Smooth muscle cell (in vitro differentiated cells): ENCODE measurements at regions not wholly inside any gene's neighbourhood (a gene's known extent, or its start where the extent isn't known, plus 50 kb on each side); places are given as distances from the start of the nearest gene placed in this dataset.

Source experiments
- DNase-seq: peaks from one replicate; lab custom pipeline; 2025; ENCODE audit not compliant: unreplicated experiment; lab: John Stamatoyannopoulos, UW
- H2AFZ ChIP-seq: fragments of 200-600 bp; sonication (generic); 2 replicates; pipeline ENCODE4 v1.6.0; 2016; ENCODE audit warnings: antibody characterized with exemption, low read depth, mild to moderate bottlenecking
- H3F3A ChIP-seq: fragments of 200-600 bp; sonication (generic); 2 replicates; pipeline ENCODE4 v1.6.0; 2017; ENCODE audit warnings: antibody characterized with exemption, low read depth
- H3K27ac ChIP-seq: fragments of 200-600 bp; sonication (generic); 2 replicates; pipeline ENCODE4 v1.5.1; 2016; ENCODE audit warnings: low read depth, mild to moderate bottlenecking
- H3K27me3 ChIP-seq: fragments of 200-600 bp; sonication (generic); 2 replicates; pipeline ENCODE4 v1.6.1; 2016; ENCODE audit warnings: low read depth, mild to moderate bottlenecking
- H3K36me3 ChIP-seq: fragments of 200-600 bp; sonication (generic); 2 replicates; pipeline ENCODE4 v1.5.1; 2016; ENCODE audit warnings: low read depth
- H3K4me1 ChIP-seq: fragments of 200-600 bp; sonication (generic); 2 replicates; pipeline ENCODE4 v1.5.1; 2016; ENCODE audit warnings: low read depth
- H3K4me2 ChIP-seq: fragments of 200-600 bp; sonication (generic); 2 replicates; pipeline ENCODE4 v1.6.0; 2016; ENCODE audit warnings: mild to moderate bottlenecking
- H3K4me3 ChIP-seq: fragments of 200-600 bp; sonication (generic); 2 replicates; pipeline ENCODE4 v1.5.1; 2016; ENCODE audit warnings: mild to moderate bottlenecking
- H3K79me2 ChIP-seq: fragments of 200-600 bp; sonication (generic); 2 replicates; pipeline ENCODE4 v1.6.0; 2016; ENCODE audit warnings: low read depth, mild to moderate bottlenecking
- H3K9ac ChIP-seq: fragments of 200-600 bp; sonication (generic); 2 replicates; pipeline ENCODE4 v1.6.0; 2016; ENCODE audit warnings: low read depth
- H3K9me3 ChIP-seq: fragments of 200-600 bp; sonication (generic); replicated peaks from 2 replicates; pipeline ENCODE4 v1.5.1; 2016; ENCODE audit warnings: low read depth
- H4K20me1 ChIP-seq: fragments of 200-600 bp; sonication (generic); 2 replicates; pipeline ENCODE4 v1.6.0; 2016; ENCODE audit warnings: low read depth
- CTCF ChIP-seq: fragments of 200-600 bp; sonication (generic); IDR thresholded peaks from 2 replicates; pipeline ENCODE4 v1.5.1; 2017; ENCODE audit warnings: borderline replicate concordance, mild to moderate bottlenecking, antibody characterized with exemption; ENCODE audit not compliant: insufficient read depth, poor library complexity, severe bottlenecking
- WGBS: methylation state at CpG from one replicate; pipeline ENCODE4 v1.1.7; 2016; ENCODE audit warnings: low lambda C conversion rate; 5-methylcytosine and 5-hydroxymethylcytosine counted together

GRCh38 chr14:41403360-41403759 is 203.3 kb upstream of the LRFN5 start:
- DNase-seq, result no peak
- Histone ChIP-seq H3K4me3 (no peak overlapping the region), H3K27ac (no peak overlapping the region), H3K4me2 (no peak overlapping the region), H3K9me3 (no peaks in the 10 kb centered on the region), H3K36me3 (no peaks in the 10 kb centered on the region), H4K20me1 (no peaks in the 10 kb centered on the region), H3K79me2 (no peaks in the 10 kb centered on the region), H3K9ac (no peak overlapping the region), H2AFZ (no peak overlapping the region), H3K4me1 (peaks cover 6% of the 10 kb centered on the region), H3K27me3 (no peaks in the 10 kb centered on the region), H3F3A (no peaks in the 10 kb centered on the region)
- TF ChIP-seq CTCF, result no peak

- Histone ChIP-seq H3K4me2 (no peak overlapping the region), H3K4me3 (no peak overlapping the region)
Measured at GRCh38 chr14:41397926-41398325, 208.8 kb upstream of the LRFN5 start.

GRCh38 chr14:41393512-41393911 is 213.2 kb upstream of the LRFN5 start:
- DNase-seq, result no peak
- 97% methylated on average over 6 of the region's 6 CpGs for WGBS
- Histone ChIP-seq H3K27ac (no peak overlapping the region), H3K4me2 (no peak overlapping the region), H3K4me3 (no peak overlapping the region), H3K9me3 (no peaks in the 10 kb centered on the region), H3K79me2 (no peaks in the 10 kb centered on the region), H3K36me3 (no peaks in the 10 kb centered on the region), H3K4me1 (peaks cover 10% of the 10 kb centered on the region), H3F3A (no peaks in the 10 kb centered on the region), H4K20me1 (no peaks in the 10 kb centered on the region), H3K9ac (no peak overlapping the region), H2AFZ (no peak overlapping the region), H3K27me3 (no peaks in the 10 kb centered on the region)
- TF ChIP-seq CTCF, result no peak

More at GRCh38 chr14:41397926-41398325, 208.8 kb upstream of the LRFN5 start:
- H3K36me3 ChIP-seq, result no peaks in the 10 kb centered on the region
- H3K27me3 ChIP-seq, result no peaks in the 10 kb centered on the region
- no peak overlapping the region for H3K27ac ChIP-seq
- DNase-seq, result no peak
- peaks cover 10% of the 10 kb centered on the region for H3K4me1 ChIP-seq
- H3K9ac ChIP-seq, result no peak overlapping the region
- no peaks in the 10 kb centered on the region for H4K20me1 ChIP-seq
- TF ChIP-seq CTCF, result no peak
- no peaks in the 10 kb centered on the region for H3K79me2 ChIP-seq
- no peaks in the 10 kb centered on the region for H3F3A ChIP-seq
- no peak overlapping the region for H2AFZ ChIP-seq
- H3K9me3 ChIP-seq, result no peaks in the 10 kb centered on the region

GRCh38 chr14:41392226-41392625 is 214.4 kb upstream of the LRFN5 start:
- WGBS, result 89% methylated on average over 6 of the region's 6 CpGs

More at GRCh38 chr14:41392226-41392625, 214.4 kb upstream of the LRFN5 start:
- Histone ChIP-seq H3K27me3 (no peaks in the 10 kb centered on the region), H4K20me1 (no peaks in the 10 kb centered on the region), H3K27ac (no peak overlapping the region), H3K9ac (no peak overlapping the region), H3K4me1 (no peaks in the 10 kb centered on the region), H3K4me3 (no peak overlapping the region), H3K79me2 (no peaks in the 10 kb centered on the region), H3K9me3 (no peaks in the 10 kb centered on the region), H3K36me3 (no peaks in the 10 kb centered on the region), H2AFZ (no peak overlapping the region), H3F3A (no peaks in the 10 kb centered on the region), H3K4me2 (no peak overlapping the region)
- no peak for DNase-seq
- no peak for TF ChIP-seq CTCF
